SK-N-SH (cell line): ENCODE measurements at regions not wholly inside any gene's neighbourhood (a gene's known extent, or its start where the extent isn't known, plus 50 kb on each side); places are given as distances from the start of the nearest gene placed in this dataset.

Experiments
- CTCF ChIA-PET: fragments of 300-600, 350-600 bp; formaldehyde crosslinking; extraction: SDS; loops from one replicate; lab custom pipeline; 2021; lab: Yijun Ruan, JAX
- POLR2A ChIA-PET: fragments of 350-600 bp; sonication (Branson Sonifier 250); formaldehyde crosslinking; extraction: SDS; loops from one replicate; lab custom pipeline; 2020; ENCODE audit warnings: antibody characterized with exemption, inconsistent platforms; lab: Yijun Ruan, JAX
- DNase-seq: peaks from one replicate; pipeline ENCODE4 v3.0.0; 2012
- H2AFZ ChIP-seq: fragments of 200-600 bp; sonication (generic); 2 replicates; pipeline ENCODE4 v1.8.1; 2016; ENCODE audit warnings: antibody characterized with exemption, mild to moderate bottlenecking, low read depth
- H3F3A ChIP-seq: fragments of 200-600 bp; sonication (generic); replicated peaks from 2 replicates; pipeline ENCODE3; 2016; ENCODE audit warnings: antibody characterized with exemption, mild to moderate bottlenecking; ENCODE audit not compliant: insufficient read depth
- H3K27ac ChIP-seq, 2 experiments: fragments of 200-500 bp in 1 of 2; fragments of 200-600 bp in 1 of 2; sonication (Bioruptor generic) in 1 of 2; sonication (generic), shearing (Covaris generic) in 1 of 2; 2 replicates each; pipeline versions ENCODE4 v1.5.1 to v1.6.1; 2014 to 2016; ENCODE audit warnings: low read depth in 2 of 2, inconsistent platforms in 1 of 2, low read length in 1 of 2, mild to moderate bottlenecking in 1 of 2, mixed read lengths in 1 of 2
- H3K27me3 ChIP-seq: fragments of 200-600 bp; sonication (generic), shearing (Covaris generic); 2 replicates; pipeline ENCODE4 v1.6.1; 2016; ENCODE audit warnings: mixed run types; ENCODE audit not compliant: insufficient read depth
- H3K36me3 ChIP-seq, 2 experiments: fragments of 200-500 bp in 1 of 2; fragments of 200-600 bp in 1 of 2; sonication (Bioruptor generic) in 1 of 2; sonication (generic) in 1 of 2; replicated peaks in 1 of 2; 2 replicates each; pipeline versions ENCODE3 to v1.5.1; 2014 to 2016; ENCODE audit warnings: low read length in 1 of 2, mild to moderate bottlenecking in 1 of 2; ENCODE audit not compliant: insufficient read depth in 2 of 2, control insufficient read depth in 1 of 2
- H3K4me1 ChIP-seq, 2 experiments: fragments of 200-500 bp in 1 of 2; fragments of 200-600 bp in 1 of 2; sonication (Bioruptor generic) in 1 of 2; sonication (generic), shearing (Covaris generic) in 1 of 2; 2 replicates each; pipeline versions ENCODE4 v1.5.1 to v1.6.1; 2014 to 2016; ENCODE audit warnings: low read depth in 1 of 2, low read length in 1 of 2, mixed run types in 1 of 2; ENCODE audit not compliant: insufficient read depth in 2 of 2, control insufficient read depth in 1 of 2
- H3K4me2 ChIP-seq: fragments of 200-600 bp; sonication (generic), shearing (Covaris generic); 2 replicates; pipeline ENCODE4 v1.6.1; 2017; ENCODE audit warnings: mixed run types
- H3K4me3 ChIP-seq, 2 experiments: fragments of 200-500 bp in 1 of 2; fragments of 200-600 bp in 1 of 2; sonication (Bioruptor generic) in 1 of 2; sonication (generic), shearing (Covaris generic) in 1 of 2; 2 replicates each; pipeline versions ENCODE4 v1.5.1 to v1.8.1; 2014 to 2016; ENCODE audit warnings: low read depth in 2 of 2, inconsistent platforms in 1 of 2, low read length in 1 of 2, mild to moderate bottlenecking in 1 of 2, mixed read lengths in 1 of 2, moderate library complexity in 1 of 2
- H3K79me2 ChIP-seq: fragments of 200-600 bp; sonication (generic); 2 replicates; pipeline ENCODE4 v1.8.1; 2017; ENCODE audit warnings: mild to moderate bottlenecking; ENCODE audit not compliant: insufficient read depth
- H3K9ac ChIP-seq: fragments of 200-600 bp; sonication (generic); 2 replicates; pipeline ENCODE4 v1.6.1; 2017; ENCODE audit warnings: mixed run types
- H3K9me2 ChIP-seq: fragments of 200-600 bp; sonication (generic); 2 replicates; pipeline ENCODE4 v1.6.1; 2017; ENCODE audit warnings: mixed run types
- H3K9me3 ChIP-seq: fragments of 200-600 bp; sonication (generic); 2 replicates; pipeline ENCODE4 v1.6.1; 2017; ENCODE audit warnings: mixed run types, mild to moderate bottlenecking, moderate library complexity
- H4K20me1 ChIP-seq: fragments of 200-600 bp; sonication (generic); 2 replicates; pipeline ENCODE4 v1.6.1; 2017; ENCODE audit warnings: mild to moderate bottlenecking, mixed run types; ENCODE audit not compliant: insufficient read depth
- CTCF ChIP-seq: fragments of 200-600 bp; sonication (generic); IDR thresholded peaks from 2 replicates; pipeline ENCODE4 v1.6.1; 2017; ENCODE audit warnings: antibody characterized with exemption, mild to moderate bottlenecking, moderate library complexity
- ELF1 ChIP-seq: IDR thresholded peaks from 2 replicates; pipeline ENCODE4 v1.4.0; 2012
- EP300 ChIP-seq, 2 experiments: IDR thresholded peaks; 2 replicates each; pipeline versions ENCODE4 v1.4.0 to v1.6.1; 2012; ENCODE audit warnings: borderline replicate concordance in 1 of 2, low read depth in 1 of 2, low read length in 1 of 2
- FOSL2 ChIP-seq: IDR thresholded peaks from 2 replicates; pipeline ENCODE4 v1.4.0; 2012; ENCODE audit warnings: low read depth, mild to moderate bottlenecking, moderate library complexity, borderline replicate concordance
- MEF2A ChIP-seq: IDR thresholded peaks from 2 replicates; pipeline ENCODE4 v1.4.0; 2012; ENCODE audit warnings: low read depth, borderline replicate concordance
- NRF1 ChIP-seq: IDR thresholded peaks from 2 replicates; pipeline ENCODE4 v1.6.1; 2012; ENCODE audit warnings: low read depth, mild to moderate bottlenecking, low read length
- RCOR1 ChIP-seq: fragments of 150-350 bp; IDR thresholded peaks from 2 replicates; pipeline ENCODE4 v1.6.1; 2017; ENCODE audit warnings: antibody characterized with exemption, low read length
- USF1 ChIP-seq: IDR thresholded peaks from 2 replicates; pipeline ENCODE4 v1.4.0; 2012; ENCODE audit warnings: low read depth, borderline replicate concordance
- USF2 ChIP-seq: fragments of 150-350 bp; IDR thresholded peaks from 2 replicates; pipeline ENCODE4 v1.6.1; 2017; ENCODE audit warnings: antibody characterized with exemption, low read length, low read depth, borderline replicate concordance
- YY1 ChIP-seq: IDR thresholded peaks from 2 replicates; pipeline ENCODE4 v1.4.0; 2012; ENCODE audit warnings: low read depth, mild to moderate bottlenecking
- WGBS: methylation state at CpG from one replicate; pipeline ENCODE4 v1.1.6; 2017; ENCODE audit warnings: low lambda C conversion rate; 5-methylcytosine and 5-hydroxymethylcytosine counted together

GRCh38 chr10:31705136-31705535, 223.5 kb downstream of the ARHGAP12 start:
- Histone ChIP-seq H3K27ac (no peak overlapping the region), H3K4me2 (no peak overlapping the region), H4K20me1 (no peaks in the 10 kb centered on the region), H3K27me3 (no peaks in the 10 kb centered on the region), H3K4me3 (no peak overlapping the region), H3K4me1 (peaks cover 3 to 15% of the 10 kb centered on the region in 2 experiments; a peak in 2 of 4 replicates), H3K79me2 (no peaks in the 10 kb centered on the region), H3K9ac (no peak overlapping the region), H2AFZ (no peak overlapping the region), H3K9me3 (no peaks in the 10 kb centered on the region), H3K36me3 (no peaks in the 10 kb centered on the region), H3K9me2 (no peaks in the 10 kb centered on the region), H3F3A (no peaks in the 10 kb centered on the region)
- ChIA-PET CTCF (no interaction called here), POLR2A (no interaction called here)
- no peak for TF ChIP-seq EP300 (IDR thresholded peaks at IDR 0.05; ENCODE audit: borderline replicate concordance in 1 of 2, low read depth in 1 of 2, low read length in 1 of 2)
- TF ChIP-seq CTCF = no peak
- WGBS = 88% methylated on average over 3 of the region's 3 CpGs
- no peak for DNase-seq

GRCh38 chr10:31704195-31704594, 224.4 kb downstream of the ARHGAP12 start:
- Histone ChIP-seq H3K36me3 (no peaks in the 10 kb centered on the region), H3K9me2 (no peaks in the 10 kb centered on the region), H4K20me1 (no peaks in the 10 kb centered on the region), H2AFZ (no peak overlapping the region), H3K27me3 (no peaks in the 10 kb centered on the region), H3K9ac (no peak overlapping the region), H3K4me1 (peaks cover 3 to 15% of the 10 kb centered on the region in 2 experiments; a peak in 2 of 4 replicates), H3K27ac (no peak overlapping the region), H3K79me2 (no peaks in the 10 kb centered on the region), H3K9me3 (no peaks in the 10 kb centered on the region), H3K4me3 (no peak overlapping the region), H3F3A (no peaks in the 10 kb centered on the region), H3K4me2 (no peak overlapping the region)
- CTCF ChIA-PET = no interaction called here
- TF ChIP-seq NRF1 = no peak
- TF ChIP-seq MEF2A = no peak
- TF ChIP-seq RCOR1 = no peak
- 88% methylated on average over 1 of the region's 1 CpG for WGBS
- POLR2A ChIA-PET = no interaction called here
- DNase-seq = no peak

GRCh38 chr10:31702954-31703353, 225.7 kb downstream of the ARHGAP12 start:
- Histone ChIP-seq H3K79me2 (no peaks in the 10 kb centered on the region), H3K4me1 (peaks cover 9 to 14% of the 10 kb centered on the region in 2 experiments; a peak in 2 of 4 replicates), H3F3A (no peaks in the 10 kb centered on the region), H3K27ac (no peak overlapping the region), H4K20me1 (no peaks in the 10 kb centered on the region), H3K4me2 (no peak overlapping the region), H2AFZ (no peak overlapping the region), H3K4me3 (no peak overlapping the region), H3K36me3 (no peaks in the 10 kb centered on the region), H3K9me3 (no peaks in the 10 kb centered on the region), H3K27me3 (no peaks in the 10 kb centered on the region), H3K9ac (no peak overlapping the region), H3K9me2 (no peaks in the 10 kb centered on the region)
- POLR2A ChIA-PET = no interaction called here
- WGBS = 66% methylated on average over 4 of the region's 4 CpGs
- TF ChIP-seq NRF1 (no peak), MEF2A (no peak), USF1 (no peak), ELF1 (no peak), FOSL2 (no peak), USF2 (no peak), YY1 (no peak)
- DNase-seq = no peak
- CTCF ChIA-PET = no interaction called here
